ENCODE measurements at regions not wholly inside any gene's neighbourhood (a gene's known extent, or its start where the extent isn't known, plus 50 kb on each side); places are given as distances from the start of the nearest gene placed in this dataset.

- TF ChIP-seq, protein P1, sequence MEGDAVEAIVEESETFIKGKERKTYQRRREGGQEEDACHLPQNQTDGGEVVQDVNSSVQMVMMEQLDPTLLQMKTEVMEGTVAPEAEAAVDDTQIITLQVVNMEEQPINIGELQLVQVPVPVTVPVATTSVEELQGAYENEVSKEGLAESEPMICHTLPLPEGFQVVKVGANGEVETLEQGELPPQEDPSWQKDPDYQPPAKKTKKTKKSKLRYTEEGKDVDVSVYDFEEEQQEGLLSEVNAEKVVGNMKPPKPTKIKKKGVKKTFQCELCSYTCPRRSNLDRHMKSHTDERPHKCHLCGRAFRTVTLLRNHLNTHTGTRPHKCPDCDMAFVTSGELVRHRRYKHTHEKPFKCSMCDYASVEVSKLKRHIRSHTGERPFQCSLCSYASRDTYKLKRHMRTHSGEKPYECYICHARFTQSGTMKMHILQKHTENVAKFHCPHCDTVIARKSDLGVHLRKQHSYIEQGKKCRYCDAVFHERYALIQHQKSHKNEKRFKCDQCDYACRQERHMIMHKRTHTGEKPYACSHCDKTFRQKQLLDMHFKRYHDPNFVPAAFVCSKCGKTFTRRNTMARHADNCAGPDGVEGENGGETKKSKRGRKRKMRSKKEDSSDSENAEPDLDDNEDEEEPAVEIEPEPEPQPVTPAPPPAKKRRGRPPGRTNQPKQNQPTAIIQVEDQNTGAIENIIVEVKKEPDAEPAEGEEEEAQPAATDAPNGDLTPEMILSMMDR (IDR thresholded peaks at IDR 0.05) = no peak
- no peak for TF ChIP-seq SMC3 (IDR thresholded peaks at IDR 0.05; ENCODE audit: low read depth, low read length)
Observed at GRCh38 chr18:49701190-49701589, 112.1 kb downstream of the ACAA2 start.
